GM18868 (cell line): ENCODE measurements at regions not wholly inside any gene's neighbourhood (a gene's known extent, or its start where the extent isn't known, plus 50 kb on each side); places are given as distances from the start of the nearest gene placed in this dataset.
"Not testable (repeated sequence)": the region's sequence is repeated elsewhere in the genome, so short reads cannot be mapped to it uniquely, and the experiment has no call there.

ENCODE experiments used
- ATAC-seq: cut with Tn5 transposase; IDR thresholded peaks from one replicate; pipeline ENCODE4 v1.9.1; 2021; ENCODE audit warnings: mild to moderate bottlenecking, moderate library complexity; ENCODE audit not compliant: unreplicated experiment

GRCh38 chr7:47191316-47191715 lies 390.6 kb downstream of the TNS3 start:
- no peak for ATAC-seq

- no peak for ATAC-seq
Observed at GRCh38 chr7:47190462-47190861, 391.4 kb downstream of the TNS3 start.

- no peak for ATAC-seq
Observed at GRCh38 chr7:47188653-47189315, 393.1 kb downstream of the TNS3 start.

- no peak for ATAC-seq
Observed at GRCh38 chr7:47188136-47188535, 393.8 kb downstream of the TNS3 start.

GRCh38 chr7:47186316-47186715 lies 395.6 kb downstream of the TNS3 start:
- ATAC-seq, result peak; percentile 95

- ATAC-seq, result no peak
Observed at GRCh38 chr7:47185839-47186238, 396.1 kb downstream of the TNS3 start.

- no peak for ATAC-seq
Observed at GRCh38 chr7:47185170-47185569, 396.7 kb downstream of the TNS3 start.

- ATAC-seq, result no peak
Observed at GRCh38 chr7:47183862-47184590, 397.9 kb downstream of the TNS3 start.

GRCh38 chr7:47181746-47182361 lies 400.1 kb downstream of the TNS3 start:
- ATAC-seq, result no peak

GRCh38 chr7:47180516-47180826 lies 401.4 kb downstream of the TNS3 start:
- ATAC-seq, result no peak

GRCh38 chr7:47179812-47180515 lies 401.9 kb downstream of the TNS3 start:
- ATAC-seq, result peak; percentile 50

GRCh38 chr7:47172602-47173539 lies 409.0 kb downstream of the TNS3 start:
- not testable (repeated sequence) for ATAC-seq

- ATAC-seq, result no peak
Observed at GRCh38 chr7:47170516-47170915, 411.4 kb downstream of the TNS3 start.

GRCh38 chr7:47154791-47155190 lies 427.1 kb downstream of the TNS3 start:
- no peak for ATAC-seq

- no peak for ATAC-seq
Observed at GRCh38 chr7:47153576-47153975, 428.3 kb downstream of the TNS3 start.

- no peak for ATAC-seq
Observed at GRCh38 chr7:47153058-47153457, 428.9 kb downstream of the TNS3 start.

- ATAC-seq, result no peak
Observed at GRCh38 chr7:47152307-47152706, 429.6 kb downstream of the TNS3 start.

GRCh38 chr7:47150497-47151260 lies 431.2 kb downstream of the TNS3 start:
- no peak for ATAC-seq

GRCh38 chr7:47149971-47150370 lies 431.9 kb downstream of the TNS3 start:
- no peak for ATAC-seq
